HCT116 (cell line): ENCODE measurements at regions not wholly inside any gene's neighbourhood (a gene's known extent, or its start where the extent isn't known, plus 50 kb on each side); places are given as distances from the start of the nearest gene placed in this dataset.

ENCODE experiments used
- ATAC-seq: fragments of 200-7000 bp; cut with Tn5 transposase; 2 replicates; pipeline ENCODE4 v1.9.1; 2020; ENCODE audit warnings: mild to moderate bottlenecking, moderate library complexity
- BruUV-seq: library from RNA; stranded (reverse); fragments of 400-500 nt; replicated peaks from 2 replicates; lab custom pipeline; 2021; lab: Mats Ljungman, UMichigan
- CTCF ChIA-PET: fragments of 300-600 bp; sonication (Branson Sonifier 250); formaldehyde crosslinking; loops from one replicate; lab custom pipeline; 2021; ENCODE audit warnings: antibody characterized with exemption; lab: Charles Lee
- POLR2A ChIA-PET: fragments of 300-600, 350-600 bp; sonication (Branson Sonifier 250); formaldehyde crosslinking; loops from one replicate; lab custom pipeline; 2021; ENCODE audit warnings: antibody characterized with exemption; lab: Charles Lee
- RAD21 ChIA-PET, 2 experiments: fragments of 300-600 bp; sonication (Branson Sonifier 250); formaldehyde crosslinking; loops; one replicate each; lab custom pipeline; 2023; ENCODE audit warnings: low total read pairs in 2 of 2; ENCODE audit not compliant: uncharacterized antibody in 2 of 2, unreplicated experiment in 2 of 2, low non-redundant PET in 1 of 2; lab: Charles Lee
- DNase-seq: peaks from one replicate; pipeline ENCODE4 v3.0.0-alpha.2; 2010; ENCODE audit warnings: low read depth, low spot score
- H2AFZ ChIP-seq: fragments of 200-600 bp; shearing (Covaris generic), sonication (generic); 2 replicates; pipeline ENCODE4 v1.6.1; 2017; ENCODE audit warnings: low read depth, mixed run types, mixed read lengths, antibody characterized with exemption, low read length; ENCODE audit not compliant: poor library complexity, severe bottlenecking
- H3K27ac ChIP-seq: 2 replicates; pipeline ENCODE4 v1.5.1; 2012; ENCODE audit warnings: low read depth, low read length
- H3K27me3 ChIP-seq: fragments of 200-600 bp; sonication (generic); 2 replicates; pipeline ENCODE4 v1.6.1; 2016; ENCODE audit warnings: mixed run types, low read length, mixed read lengths; ENCODE audit not compliant: insufficient read depth
- H3K36me3 ChIP-seq, 2 experiments: fragments of 200-500 bp in 1 of 2; fragments of 200-600 bp in 1 of 2; sonication (Bioruptor generic) in 1 of 2; sonication (generic) in 1 of 2; 2 replicates each; pipeline versions ENCODE4 v1.5.1 to v1.6.1; 2014 to 2016; ENCODE audit warnings: low read length in 2 of 2, inconsistent platforms in 1 of 2, mixed read lengths in 1 of 2, mixed run types in 1 of 2; ENCODE audit not compliant: insufficient read depth in 2 of 2, control insufficient read depth in 1 of 2
- H3K4me1 ChIP-seq, 2 experiments: fragments of 200-600 bp in 1 of 2; sonication (generic) in 1 of 2; 2 replicates each; pipeline versions ENCODE4 v1.5.1 to v1.6.1; 2012 to 2017; ENCODE audit warnings: low read length in 2 of 2, inconsistent platforms in 1 of 2, mild to moderate bottlenecking in 1 of 2, mixed read lengths in 1 of 2, mixed run types in 1 of 2, moderate library complexity in 1 of 2; ENCODE audit not compliant: insufficient read depth in 2 of 2, control insufficient read depth in 1 of 2
- H3K4me2 ChIP-seq: fragments of 200-600 bp; sonication (generic); 2 replicates; pipeline ENCODE4 v1.6.1; 2017; ENCODE audit warnings: mixed run types, low read length, mixed read lengths
- H3K4me3 ChIP-seq, 2 experiments: fragments of 200-600 bp in 1 of 2; sonication (generic) in 1 of 2; replicated peaks in 1 of 2; 2 replicates each; pipeline ENCODE4 v1.5.1; 2011 to 2016; ENCODE audit warnings: low read length in 2 of 2, control low read depth in 1 of 2, low read depth in 1 of 2, mild to moderate bottlenecking in 1 of 2, mixed read lengths in 1 of 2, mixed run types in 1 of 2
- H3K79me2 ChIP-seq: fragments of 200-600 bp; sonication (generic); 2 replicates; pipeline ENCODE4 v1.6.1; 2017; ENCODE audit warnings: mild to moderate bottlenecking, mixed run types, low read length, moderate library complexity, mixed read lengths; ENCODE audit not compliant: insufficient read depth
- H3K9ac ChIP-seq: fragments of 200-600 bp; sonication (generic); 2 replicates; pipeline ENCODE4 v1.6.1; 2016; ENCODE audit warnings: low read length, mixed read lengths
- H3K9me2 ChIP-seq: fragments of 200-600 bp; sonication (generic), shearing (Covaris generic); 2 replicates; pipeline ENCODE4 v1.6.1; 2017; ENCODE audit warnings: mixed run types, mild to moderate bottlenecking, moderate library complexity; ENCODE audit not compliant: insufficient read depth
- H3K9me3 ChIP-seq, 2 experiments: fragments of 200-500 bp in 1 of 2; fragments of 200-600 bp in 1 of 2; sonication (Bioruptor generic) in 1 of 2; sonication (generic) in 1 of 2; 2 replicates each; pipeline ENCODE4 v1.6.1; 2014 to 2017; ENCODE audit warnings: low read length in 2 of 2, mixed read lengths in 2 of 2, inconsistent platforms in 1 of 2, low read depth in 1 of 2, mild to moderate bottlenecking in 1 of 2, mixed run types in 1 of 2, moderate library complexity in 1 of 2; ENCODE audit not compliant: control insufficient read depth in 1 of 2, insufficient read depth in 1 of 2
- H4K20me1 ChIP-seq: fragments of 200-600 bp; sonication (generic), shearing (Covaris generic); 2 replicates; pipeline ENCODE4 v1.6.1; 2017; ENCODE audit warnings: mixed run types, mild to moderate bottlenecking, moderate library complexity; ENCODE audit not compliant: insufficient read depth
- ELF1 ChIP-seq: IDR thresholded peaks from 2 replicates; pipeline ENCODE4 v1.6.1; 2012; ENCODE audit warnings: low read depth, borderline replicate concordance
- EZH2phosphoT487 ChIP-seq: fragments of 200-600 bp; IDR thresholded peaks from 2 replicates; pipeline ENCODE4 v1.6.1; 2018; ENCODE audit warnings: antibody characterized with exemption, borderline replicate concordance
- POLR2AphosphoS5 ChIP-seq: IDR thresholded peaks from 2 replicates; pipeline ENCODE4 v1.6.1; 2011; ENCODE audit warnings: mild to moderate bottlenecking, low read depth, low read length, moderate library complexity
- intact Hi-C: fragments of 100-400 bp; cut with micrococcal nuclease; formaldehyde crosslinking; loops from 2 replicates; pipeline ENCODE4 v1.10.0; 2022
- TF ChIP-seq, protein P1 (sequence below), 3 experiments: fragments of 200-600 bp in 1 of 3; sonication (generic) in 1 of 3; IDR thresholded peaks in 2 of 3; conservative IDR thresholded peaks in 1 of 3; 2 replicates each; pipeline ENCODE4 v1.5.1; 2012 to 2017; ENCODE audit warnings: low read depth in 2 of 3, low read length in 2 of 3, antibody characterized with exemption in 1 of 3, borderline replicate concordance in 1 of 3, control low read depth in 1 of 3, mild to moderate bottlenecking in 1 of 3, mixed read lengths in 1 of 3, mixed run types in 1 of 3, moderate library complexity in 1 of 3; ENCODE audit not compliant: insufficient read depth in 1 of 3
- TF ChIP-seq, protein P2 (sequence below): IDR thresholded peaks from 2 replicates; pipeline ENCODE4 v1.6.1; 2012; ENCODE audit warnings: low read depth

DNA sequence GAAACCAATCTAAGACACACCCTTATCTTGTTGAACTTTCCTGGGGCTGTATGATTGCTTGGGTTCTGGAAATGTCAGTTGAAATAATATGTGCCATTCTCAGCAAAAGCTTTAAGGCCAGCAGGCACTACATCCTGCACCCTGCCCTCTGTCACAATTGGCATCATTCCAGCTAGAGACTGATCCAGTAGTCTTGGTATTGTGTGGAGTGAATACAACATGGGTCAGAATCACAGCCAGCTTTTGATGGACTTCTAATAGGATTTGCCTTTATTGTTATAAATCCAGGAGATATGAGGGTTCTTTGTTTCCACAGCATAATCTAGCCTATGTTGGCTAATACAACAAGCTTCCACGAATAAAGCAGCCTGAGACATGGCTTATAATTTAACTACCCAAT, 617.0 kb upstream of the CDH2 start:
- POLR2A ChIA-PET: no interaction called here

More for the DNA sequence above, 617.0 kb upstream of the CDH2 start:
- ChIA-PET CTCF (no interaction called here), RAD21 (no interaction called here)
- Histone ChIP-seq H3K9me3 (no peaks in the 10 kb centered on the region), H3K4me1 (no peaks in the 10 kb centered on the region), H3K79me2 (no peaks in the 10 kb centered on the region), H3K27me3 (no peaks in the 10 kb centered on the region), H4K20me1 (no peaks in the 10 kb centered on the region), H3K4me2 (no peak overlapping the region), H3K9ac (no peak overlapping the region), H3K36me3 (no peaks in the 10 kb centered on the region), H3K27ac (no peak overlapping the region), H3K9me2 (no peaks in the 10 kb centered on the region), H2AFZ (no peak overlapping the region), H3K4me3 (no peak overlapping the region)
- ATAC-seq (no peak), DNase-seq (no peak)
- no TSS peak for BruUV-seq
- intact Hi-C loops: no loop called here
- no peak for TF ChIP-seq EZH2phosphoT487
- no peak for TF ChIP-seq ELF1
- TF ChIP-seq POLR2AphosphoS5: no peak
- TF ChIP-seq, protein P1, sequence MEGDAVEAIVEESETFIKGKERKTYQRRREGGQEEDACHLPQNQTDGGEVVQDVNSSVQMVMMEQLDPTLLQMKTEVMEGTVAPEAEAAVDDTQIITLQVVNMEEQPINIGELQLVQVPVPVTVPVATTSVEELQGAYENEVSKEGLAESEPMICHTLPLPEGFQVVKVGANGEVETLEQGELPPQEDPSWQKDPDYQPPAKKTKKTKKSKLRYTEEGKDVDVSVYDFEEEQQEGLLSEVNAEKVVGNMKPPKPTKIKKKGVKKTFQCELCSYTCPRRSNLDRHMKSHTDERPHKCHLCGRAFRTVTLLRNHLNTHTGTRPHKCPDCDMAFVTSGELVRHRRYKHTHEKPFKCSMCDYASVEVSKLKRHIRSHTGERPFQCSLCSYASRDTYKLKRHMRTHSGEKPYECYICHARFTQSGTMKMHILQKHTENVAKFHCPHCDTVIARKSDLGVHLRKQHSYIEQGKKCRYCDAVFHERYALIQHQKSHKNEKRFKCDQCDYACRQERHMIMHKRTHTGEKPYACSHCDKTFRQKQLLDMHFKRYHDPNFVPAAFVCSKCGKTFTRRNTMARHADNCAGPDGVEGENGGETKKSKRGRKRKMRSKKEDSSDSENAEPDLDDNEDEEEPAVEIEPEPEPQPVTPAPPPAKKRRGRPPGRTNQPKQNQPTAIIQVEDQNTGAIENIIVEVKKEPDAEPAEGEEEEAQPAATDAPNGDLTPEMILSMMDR (IDR thresholded peaks at IDR 0.05 in 2 of 3, conservative IDR thresholded peaks at IDR 0.05 in 1 of 3; ENCODE audit: borderline replicate concordance in 1 of 3, insufficient read depth in 1 of 3, low read depth in 2 of 3, low read length in 2 of 3): no peak
- TF ChIP-seq, protein P2, sequence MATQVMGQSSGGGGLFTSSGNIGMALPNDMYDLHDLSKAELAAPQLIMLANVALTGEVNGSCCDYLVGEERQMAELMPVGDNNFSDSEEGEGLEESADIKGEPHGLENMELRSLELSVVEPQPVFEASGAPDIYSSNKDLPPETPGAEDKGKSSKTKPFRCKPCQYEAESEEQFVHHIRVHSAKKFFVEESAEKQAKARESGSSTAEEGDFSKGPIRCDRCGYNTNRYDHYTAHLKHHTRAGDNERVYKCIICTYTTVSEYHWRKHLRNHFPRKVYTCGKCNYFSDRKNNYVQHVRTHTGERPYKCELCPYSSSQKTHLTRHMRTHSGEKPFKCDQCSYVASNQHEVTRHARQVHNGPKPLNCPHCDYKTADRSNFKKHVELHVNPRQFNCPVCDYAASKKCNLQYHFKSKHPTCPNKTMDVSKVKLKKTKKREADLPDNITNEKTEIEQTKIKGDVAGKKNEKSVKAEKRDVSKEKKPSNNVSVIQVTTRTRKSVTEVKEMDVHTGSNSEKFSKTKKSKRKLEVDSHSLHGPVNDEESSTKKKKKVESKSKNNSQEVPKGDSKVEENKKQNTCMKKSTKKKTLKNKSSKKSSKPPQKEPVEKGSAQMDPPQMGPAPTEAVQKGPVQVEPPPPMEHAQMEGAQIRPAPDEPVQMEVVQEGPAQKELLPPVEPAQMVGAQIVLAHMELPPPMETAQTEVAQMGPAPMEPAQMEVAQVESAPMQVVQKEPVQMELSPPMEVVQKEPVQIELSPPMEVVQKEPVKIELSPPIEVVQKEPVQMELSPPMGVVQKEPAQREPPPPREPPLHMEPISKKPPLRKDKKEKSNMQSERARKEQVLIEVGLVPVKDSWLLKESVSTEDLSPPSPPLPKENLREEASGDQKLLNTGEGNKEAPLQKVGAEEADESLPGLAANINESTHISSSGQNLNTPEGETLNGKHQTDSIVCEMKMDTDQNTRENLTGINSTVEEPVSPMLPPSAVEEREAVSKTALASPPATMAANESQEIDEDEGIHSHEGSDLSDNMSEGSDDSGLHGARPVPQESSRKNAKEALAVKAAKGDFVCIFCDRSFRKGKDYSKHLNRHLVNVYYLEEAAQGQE: no peak
